ENCODE measurements at regions not wholly inside any gene's neighbourhood (a gene's known extent, or its start where the extent isn't known, plus 50 kb on each side); places are given as distances from the start of the nearest gene placed in this dataset.

DNA sequence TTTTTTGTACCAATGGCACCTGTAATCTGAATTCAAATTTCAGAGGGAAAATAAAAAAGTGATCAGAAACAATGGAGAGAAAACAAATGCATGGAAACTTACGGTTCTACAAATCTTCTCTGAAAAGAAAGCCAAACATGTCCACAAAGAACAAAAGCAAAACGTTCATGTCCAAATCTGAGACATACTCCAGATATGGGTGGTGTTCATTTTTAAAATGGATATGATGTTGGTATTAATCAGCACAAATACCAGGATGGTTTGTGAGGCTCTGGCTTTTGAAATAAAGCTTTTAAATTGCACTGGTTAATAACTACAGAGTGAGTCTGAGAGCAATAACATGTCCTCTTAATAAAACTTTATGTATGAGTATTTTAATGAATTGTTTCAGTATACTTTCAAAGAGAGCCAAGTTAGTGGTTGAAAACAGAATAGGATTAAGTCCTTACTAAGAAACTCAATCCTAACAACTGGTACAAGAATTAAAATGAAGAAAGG lies 366.4 kb downstream of the INHBA start:
- no peaks in the 10 kb centered on the region for H3K4me1 ChIP-seq (ENCODE audit: control insufficient read depth, insufficient read depth, low read length)
- H3K9me3 ChIP-seq (replicated peaks; ENCODE audit: control insufficient read depth, low read depth, low read length), result no peaks in the 10 kb centered on the region
- no peak overlapping the region for H3K4me3 ChIP-seq (ENCODE audit: low read length)
- DNase-seq, result no peak
- no peak overlapping the region for H3K27ac ChIP-seq (ENCODE audit: low read length)
- H3K36me3 ChIP-seq (ENCODE audit: control insufficient read depth, insufficient read depth, low read length), result no peaks in the 10 kb centered on the region
- WGBS (ENCODE audit: insufficient coverage), result no CpG with 5 or more reads among the region's 2 CpGs
- no peaks in the 10 kb centered on the region for H3K27me3 ChIP-seq (ENCODE audit: control insufficient read depth, insufficient read depth, low read length)

DNA sequence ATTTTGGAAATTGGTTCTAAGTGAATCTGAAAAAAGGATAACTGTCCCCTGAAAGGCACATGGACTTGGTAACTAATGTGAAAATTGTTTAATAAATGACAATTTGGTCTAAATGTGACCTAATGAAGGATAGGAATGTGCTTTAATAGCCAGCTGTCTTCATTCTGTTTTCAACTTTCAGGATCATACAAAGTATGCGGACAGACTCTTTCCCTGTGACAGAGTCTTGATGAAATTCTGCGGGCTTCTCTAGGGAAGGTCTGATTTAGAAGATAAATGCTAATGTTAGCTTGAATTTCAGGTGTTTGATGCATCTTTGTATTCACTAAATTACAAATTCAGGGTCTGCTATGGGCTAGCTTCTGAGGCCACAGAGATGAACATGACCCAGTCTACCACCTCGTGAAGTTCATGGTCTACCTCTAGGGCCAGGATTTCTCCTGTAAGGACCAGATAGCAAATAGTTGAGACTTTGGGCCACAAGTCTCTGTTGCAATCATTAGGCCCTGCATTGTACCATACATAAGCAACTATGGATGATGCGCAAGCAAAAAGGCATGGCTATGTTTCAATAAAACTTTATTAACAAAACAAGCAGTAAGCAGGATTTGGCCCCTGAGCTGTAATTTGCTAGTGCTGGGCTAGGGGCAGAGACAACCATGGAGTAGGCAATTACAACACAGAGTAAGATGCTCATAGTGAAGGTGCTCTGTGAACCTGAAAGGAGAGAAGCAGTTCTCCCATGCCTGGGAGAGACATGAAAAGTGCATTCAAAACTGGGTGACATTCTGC lies 368.6 kb downstream of the INHBA start:
- Histone ChIP-seq H3K27me3 (ENCODE audit: control insufficient read depth, insufficient read depth, low read length) (no peaks in the 10 kb centered on the region), H3K4me1 (ENCODE audit: control insufficient read depth, insufficient read depth, low read length) (no peaks in the 10 kb centered on the region), H3K36me3 (ENCODE audit: control insufficient read depth, insufficient read depth, low read length) (no peaks in the 10 kb centered on the region), H3K27ac (ENCODE audit: low read length) (no peak overlapping the region), H3K4me3 (ENCODE audit: low read length) (no peak overlapping the region), H3K9me3 (replicated peaks; ENCODE audit: control insufficient read depth, low read depth, low read length) (no peaks in the 10 kb centered on the region)
- no peak for DNase-seq
- whole genome bisulfite sequencing (ENCODE audit: insufficient coverage), result 100% methylated on average over 1 of the region's 4 CpGs

GRCh38 chr7:41333511-41333910 lies 369.4 kb downstream of the INHBA start:
- no peaks in the 10 kb centered on the region for H3K9me3 ChIP-seq (replicated peaks; ENCODE audit: control insufficient read depth, low read depth, low read length)
- H3K4me3 ChIP-seq (ENCODE audit: low read length), result no peak overlapping the region
- H3K27ac ChIP-seq (ENCODE audit: low read length), result no peak overlapping the region
- no peaks in the 10 kb centered on the region for H3K27me3 ChIP-seq (ENCODE audit: control insufficient read depth, insufficient read depth, low read length)
- DNase-seq, result no peak
- H3K36me3 ChIP-seq (ENCODE audit: control insufficient read depth, insufficient read depth, low read length), result no peaks in the 10 kb centered on the region
- H3K4me1 ChIP-seq (ENCODE audit: control insufficient read depth, insufficient read depth, low read length), result no peaks in the 10 kb centered on the region

DNA sequence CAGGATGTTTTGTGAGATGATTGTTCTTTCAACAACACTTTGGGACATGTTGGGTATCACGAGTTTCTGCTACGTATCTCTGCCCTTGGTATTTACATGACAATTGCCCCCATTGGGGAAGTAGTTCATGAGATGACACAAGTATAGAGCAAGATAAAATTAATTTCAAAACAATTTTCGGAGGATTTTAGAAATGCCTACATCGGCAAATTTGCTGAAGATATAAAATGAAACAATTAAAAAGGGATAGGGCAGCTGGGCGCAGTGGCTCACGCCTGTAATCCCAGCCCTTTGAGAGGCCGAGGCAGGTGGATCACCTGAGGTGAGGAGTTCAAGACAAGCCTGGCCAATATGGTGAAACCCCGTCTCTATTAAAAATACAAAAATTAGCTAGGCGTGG lies 371.7 kb downstream of the INHBA start:
- Histone ChIP-seq H3K27ac (ENCODE audit: low read length) (no peak overlapping the region), H3K27me3 (ENCODE audit: control insufficient read depth, insufficient read depth, low read length) (no peaks in the 10 kb centered on the region), H3K9me3 (replicated peaks; ENCODE audit: control insufficient read depth, low read depth, low read length) (no peaks in the 10 kb centered on the region), H3K4me3 (ENCODE audit: low read length) (no peak overlapping the region), H3K4me1 (ENCODE audit: control insufficient read depth, insufficient read depth, low read length) (no peaks in the 10 kb centered on the region), H3K36me3 (ENCODE audit: control insufficient read depth, insufficient read depth, low read length) (no peaks in the 10 kb centered on the region)
- DNase-seq, result no peak
- 100% methylated on average over 3 of the region's 9 CpGs for WGBS (ENCODE audit: insufficient coverage)

GRCh38 chr7:41328544-41328943 lies 374.3 kb downstream of the INHBA start:
- Histone ChIP-seq H3K4me3 (ENCODE audit: low read length) (no peak overlapping the region), H3K9me3 (replicated peaks; ENCODE audit: control insufficient read depth, low read depth, low read length) (no peaks in the 10 kb centered on the region), H3K27ac (ENCODE audit: low read length) (no peak overlapping the region), H3K36me3 (ENCODE audit: control insufficient read depth, insufficient read depth, low read length) (no peaks in the 10 kb centered on the region), H3K4me1 (ENCODE audit: control insufficient read depth, insufficient read depth, low read length) (no peaks in the 10 kb centered on the region), H3K27me3 (ENCODE audit: control insufficient read depth, insufficient read depth, low read length) (no peaks in the 10 kb centered on the region)
- DNase-seq, result no peak
- WGBS (ENCODE audit: insufficient coverage), result no CpG with 5 or more reads among the region's 3 CpGs

- no peaks in the 10 kb centered on the region for H3K9me3 ChIP-seq (replicated peaks; ENCODE audit: control insufficient read depth, low read depth, low read length)
- WGBS (ENCODE audit: insufficient coverage), result 33% methylated on average over 1 of the region's 3 CpGs
- peak; percentile 27 for DNase-seq
Measured at GRCh38 chr7:41328131-41328530, 374.8 kb downstream of the INHBA start.

GRCh38 chr7:41326616-41327015 lies 376.3 kb downstream of the INHBA start:
- Histone ChIP-seq H3K4me3 (ENCODE audit: low read length) (no peak overlapping the region), H3K9me3 (replicated peaks; ENCODE audit: control insufficient read depth, low read depth, low read length) (no peaks in the 10 kb centered on the region), H3K36me3 (ENCODE audit: control insufficient read depth, insufficient read depth, low read length) (no peaks in the 10 kb centered on the region), H3K27me3 (ENCODE audit: control insufficient read depth, insufficient read depth, low read length) (no peaks in the 10 kb centered on the region), H3K27ac (ENCODE audit: low read length) (no peak overlapping the region), H3K4me1 (ENCODE audit: control insufficient read depth, insufficient read depth, low read length) (no peaks in the 10 kb centered on the region)
- 60% methylated on average over 1 of the region's 1 CpG for WGBS (ENCODE audit: insufficient coverage)
- no peak for DNase-seq

More at GRCh38 chr7:41328131-41328530, 374.8 kb downstream of the INHBA start:
- Histone ChIP-seq H3K27ac (ENCODE audit: low read length) (no peak overlapping the region), H3K4me3 (ENCODE audit: low read length) (no peak overlapping the region), H3K27me3 (ENCODE audit: control insufficient read depth, insufficient read depth, low read length) (no peaks in the 10 kb centered on the region), H3K4me1 (ENCODE audit: control insufficient read depth, insufficient read depth, low read length) (no peaks in the 10 kb centered on the region), H3K36me3 (ENCODE audit: control insufficient read depth, insufficient read depth, low read length) (no peaks in the 10 kb centered on the region)

DNA sequence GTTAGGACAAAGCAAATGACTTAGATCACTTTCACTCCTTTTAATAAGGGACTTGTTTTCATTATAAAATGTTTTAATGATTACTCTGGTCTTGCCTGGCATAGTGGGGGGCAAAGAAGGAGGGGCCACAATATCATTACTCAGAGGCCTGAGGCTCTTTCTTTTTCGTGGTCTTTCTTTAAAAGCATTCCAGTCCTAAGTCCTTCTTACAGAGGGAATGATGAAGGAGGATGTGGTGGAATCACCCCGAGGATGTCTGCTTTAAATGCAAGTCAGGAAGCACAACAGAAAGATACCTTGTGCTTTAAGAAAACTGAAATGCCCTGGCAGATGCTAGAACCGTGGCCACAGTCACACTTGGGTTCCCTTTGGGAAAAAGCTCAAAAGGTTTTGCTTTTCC lies 379.1 kb downstream of the INHBA start:
- no peak overlapping the region for H3K27ac ChIP-seq (ENCODE audit: low read length)
- H3K27me3 ChIP-seq (ENCODE audit: control insufficient read depth, insufficient read depth, low read length), result no peaks in the 10 kb centered on the region
- H3K9me3 ChIP-seq (replicated peaks; ENCODE audit: control insufficient read depth, low read depth, low read length), result no peaks in the 10 kb centered on the region
- H3K4me3 ChIP-seq (ENCODE audit: low read length), result no peak overlapping the region
- no peaks in the 10 kb centered on the region for H3K4me1 ChIP-seq (ENCODE audit: control insufficient read depth, insufficient read depth, low read length)
- no peak for DNase-seq
- H3K36me3 ChIP-seq (ENCODE audit: control insufficient read depth, insufficient read depth, low read length), result no peaks in the 10 kb centered on the region
- WGBS (ENCODE audit: insufficient coverage), result 42% methylated on average over 2 of the region's 3 CpGs

GRCh38 chr7:41319581-41319980 lies 383.3 kb downstream of the INHBA start:
- no peaks in the 10 kb centered on the region for H3K36me3 ChIP-seq (ENCODE audit: control insufficient read depth, insufficient read depth, low read length)
- no peak overlapping the region for H3K4me3 ChIP-seq (ENCODE audit: low read length)
- H3K9me3 ChIP-seq (replicated peaks; ENCODE audit: control insufficient read depth, low read depth, low read length), result no peaks in the 10 kb centered on the region
- H3K4me1 ChIP-seq (ENCODE audit: control insufficient read depth, insufficient read depth, low read length), result no peaks in the 10 kb centered on the region
- no peak overlapping the region for H3K27ac ChIP-seq (ENCODE audit: low read length)
- no CpG with 5 or more reads among the region's 1 CpG for WGBS (ENCODE audit: insufficient coverage)
- DNase-seq, result no peak
- no peaks in the 10 kb centered on the region for H3K27me3 ChIP-seq (ENCODE audit: control insufficient read depth, insufficient read depth, low read length)

- no peak for DNase-seq
- H3K4me3 ChIP-seq (ENCODE audit: low read length), result no peak overlapping the region
- no peaks in the 10 kb centered on the region for H3K4me1 ChIP-seq (ENCODE audit: control insufficient read depth, insufficient read depth, low read length)
- no peaks in the 10 kb centered on the region for H3K36me3 ChIP-seq (ENCODE audit: control insufficient read depth, insufficient read depth, low read length)
- WGBS (ENCODE audit: insufficient coverage), result 71% methylated on average over 3 of the region's 6 CpGs
- H3K27me3 ChIP-seq (ENCODE audit: control insufficient read depth, insufficient read depth, low read length), result no peaks in the 10 kb centered on the region
- H3K9me3 ChIP-seq (replicated peaks; ENCODE audit: control insufficient read depth, low read depth, low read length), result no peaks in the 10 kb centered on the region
- no peak overlapping the region for H3K27ac ChIP-seq (ENCODE audit: low read length)
Measured at GRCh38 chr7:41316410-41316809, 386.5 kb downstream of the INHBA start.

GRCh38 chr7:41315764-41316163 lies 387.1 kb downstream of the INHBA start:
- Histone ChIP-seq H3K27me3 (ENCODE audit: control insufficient read depth, insufficient read depth, low read length) (no peaks in the 10 kb centered on the region), H3K4me1 (ENCODE audit: control insufficient read depth, insufficient read depth, low read length) (no peaks in the 10 kb centered on the region), H3K9me3 (replicated peaks; ENCODE audit: control insufficient read depth, low read depth, low read length) (no peaks in the 10 kb centered on the region), H3K27ac (ENCODE audit: low read length) (no peak overlapping the region), H3K4me3 (ENCODE audit: low read length) (no peak overlapping the region), H3K36me3 (ENCODE audit: control insufficient read depth, insufficient read depth, low read length) (no peaks in the 10 kb centered on the region)
- DNase-seq, result no peak
- WGBS (ENCODE audit: insufficient coverage), result 73% methylated on average over 2 of the region's 4 CpGs

All from muscle of leg (tissue), 3 donors.